K562 (cell line): ENCODE measurements at regions not wholly inside any gene's neighbourhood (a gene's known extent, or its start where the extent isn't known, plus 50 kb on each side); places are given as distances from the start of the nearest gene placed in this dataset.

Experiments used
- ATAC-seq: fragments of 200-7000 bp; cut with Tn5 transposase; 3 replicates; pipeline ENCODE4 v1.9.1; 2020; ENCODE audit warnings: moderate library complexity
- BruUV-seq: library from RNA; stranded (reverse); fragments of 400-500 nt; replicated peaks from 2 replicates; lab custom pipeline; 2021; lab: Mats Ljungman, UMichigan
- CTCF ChIA-PET: fragments of 300-600 bp; formaldehyde crosslinking; extraction: SDS; loops from one replicate; lab custom pipeline; 2021; ENCODE audit warnings: low intra/inter-chr PET ratio; lab: Yijun Ruan, JAX
- POLR2A ChIA-PET: fragments of 300-600, 350-650 bp; sonication (Branson Sonifier 250); formaldehyde crosslinking; extraction: SDS; loops from one replicate; lab custom pipeline; 2021; ENCODE audit warnings: antibody characterized with exemption, inconsistent platforms; lab: Yijun Ruan, JAX
- DNase-seq, 4 experiments: peaks; one replicate each; pipeline versions ENCODE4 v3.0.0 to v3.0.0-alpha.2; 2011 to 2018; ENCODE audit warnings: low spot score in 3 of 4, mixed read lengths in 3 of 4; ENCODE audit errors: extremely low read depth in 1 of 4
- FAIRE-seq: peaks from 2 replicates; lab custom pipeline; 2011; peaks lifted over from hg19 to GRCh38; lab: Jason Lieb, UNC
- H2AFZ ChIP-seq: 2 replicates; pipeline ENCODE4 v1.6.0; 2011; ENCODE audit warnings: low read depth, low read length, control low read depth, inconsistent platforms
- H3K27ac ChIP-seq: fragments of 200-600 bp; 3 replicates; pipeline ENCODE4 v1.8.0; 2011; ENCODE audit warnings: low read depth, mild to moderate bottlenecking, control low read depth, inconsistent platforms, low read length, moderate library complexity, mixed read lengths; ENCODE audit errors: extremely low read depth
- H3K27me3 ChIP-seq, 2 experiments: fragments of 300-600 bp in 1 of 2; 2 replicates in 1 of 2; 3 replicates in 1 of 2; pipeline versions ENCODE4 v1.6.0 to v1.8.0; 2011; ENCODE audit warnings: inconsistent platforms in 2 of 2, low read length in 2 of 2, mild to moderate bottlenecking in 1 of 2, mixed read lengths in 1 of 2, moderate library complexity in 1 of 2; ENCODE audit not compliant: control insufficient read depth in 2 of 2, insufficient read depth in 2 of 2
- H3K36me3 ChIP-seq: fragments of 300-600 bp; 3 replicates; pipeline ENCODE4 v1.8.0; 2011; ENCODE audit warnings: mild to moderate bottlenecking, low read length, inconsistent platforms; ENCODE audit not compliant: control insufficient read depth, insufficient read depth
- H3K4me1 ChIP-seq, 2 experiments: fragments of 200-600 bp in 1 of 2; replicated peaks in 1 of 2; 2 replicates in 1 of 2; 3 replicates in 1 of 2; pipeline versions ENCODE4 v1.5.1 to v1.8.0; 2011; ENCODE audit warnings: inconsistent platforms in 2 of 2, low read length in 2 of 2, mild to moderate bottlenecking in 1 of 2, mixed read lengths in 1 of 2, moderate library complexity in 1 of 2; ENCODE audit not compliant: control insufficient read depth in 2 of 2, insufficient read depth in 2 of 2
- H3K4me2 ChIP-seq: 2 replicates; pipeline ENCODE4 v1.6.1; 2011; ENCODE audit warnings: low read length, control low read depth, inconsistent platforms, mixed read lengths; ENCODE audit not compliant: insufficient read depth
- H3K4me3 ChIP-seq: fragments of 200-600 bp; sonication (generic), shearing (Covaris generic); 2 replicates; pipeline ENCODE4 v1.5.1; 2016; ENCODE audit warnings: control low read depth, inconsistent platforms
- H3K79me2 ChIP-seq: fragments of 200-600 bp; 3 replicates; pipeline ENCODE4 v1.8.0; 2011; ENCODE audit warnings: low read length, inconsistent platforms; ENCODE audit not compliant: control insufficient read depth, insufficient read depth
- H3K9ac ChIP-seq, 2 experiments: 2 replicates each; pipeline versions ENCODE4 v1.6.0 to v1.6.1; 2011; ENCODE audit warnings: low read depth in 2 of 2, low read length in 2 of 2, control low read depth in 1 of 2, inconsistent platforms in 1 of 2, mild to moderate bottlenecking in 1 of 2, mixed read lengths in 1 of 2; ENCODE audit not compliant: insufficient read depth in 1 of 2
- H3K9me1 ChIP-seq: one replicate; pipeline ENCODE4 v1.6.0; 2011; ENCODE audit warnings: inconsistent platforms, mild to moderate bottlenecking, low read length, moderate library complexity; ENCODE audit not compliant: control insufficient read depth, insufficient read depth
- H3K9me3 ChIP-seq: replicated peaks from 2 replicates; pipeline ENCODE4 v1.5.1; 2011; ENCODE audit warnings: low read depth, low read length, inconsistent platforms; ENCODE audit not compliant: control insufficient read depth, insufficient read depth
- H4K20me1 ChIP-seq: replicated peaks from 2 replicates; pipeline ENCODE4 v1.6.1; 2011; ENCODE audit warnings: low read length, inconsistent platforms, mixed read lengths; ENCODE audit not compliant: control insufficient read depth, insufficient read depth
- AFF4 ChIP-seq: sonication (generic); formaldehyde crosslinking; IDR thresholded peaks from 2 replicates; pipeline ENCODE4 v1.8.0; 2023; ENCODE audit warnings: mild to moderate bottlenecking, missing genetic modification reagents
- ELF1 ChIP-seq: fragments of 200-800 bp; sonication (Bioruptor generic); IDR thresholded peaks from 2 replicates; pipeline ENCODE4 v1.6.1; 2016; ENCODE audit warnings: missing genetic modification characterization, missing compliant biosample characterization
- HDAC3 ChIP-seq: fragments of 450-650 bp; IDR thresholded peaks from 2 replicates; pipeline ENCODE4 v1.6.1; 2018; ENCODE audit warnings: borderline replicate concordance, mild to moderate bottlenecking, moderate library complexity; ENCODE audit not compliant: partially characterized antibody
- IRF2 ChIP-seq: sonication (generic); formaldehyde crosslinking; IDR thresholded peaks from 2 replicates; pipeline ENCODE4 v1.8.1; 2022; ENCODE audit warnings: mild to moderate bottlenecking, missing genetic modification reagents
- LARP7 ChIP-seq: fragments of 450-650 bp; IDR thresholded peaks from 2 replicates; pipeline ENCODE4 v1.6.1; 2016
- MEF2D ChIP-seq: conservative IDR thresholded peaks from 2 replicates; pipeline ENCODE4 v1.6.1; 2016; ENCODE audit warnings: low read depth, missing genetic modification characterization, missing compliant biosample characterization
- SOX6 ChIP-seq: fragments of 450-650 bp; IDR thresholded peaks from 2 replicates; pipeline ENCODE4 v1.6.1; 2014; ENCODE audit warnings: mild to moderate bottlenecking
- WGBS: fragments of 100-300 bp; shearing (Covaris generic); methylation state at CpG from one replicate; pipeline ENCODE4 v1.1.6; 2016; ENCODE audit warnings: low coverage, mixed read lengths; ENCODE audit not compliant: insufficient coverage; ENCODE audit errors: missing lambda C conversion rate; 5-methylcytosine and 5-hydroxymethylcytosine counted together
- in situ Hi-C: fragments of 300-500 bp; cut with MboI; formaldehyde crosslinking; loops from 4 replicates; pipeline ENCODE4 v1.15.0; 2018; ENCODE audit warnings: inconsistent platforms, mixed read lengths
- intact Hi-C: fragments of 100-400 bp; cut with micrococcal nuclease; formaldehyde crosslinking; loops from 2 replicates; pipeline ENCODE4 v1.14.2; 2022
- TF ChIP-seq, protein P1 (sequence below): fragments of 150-350 bp; conservative IDR thresholded peaks from 2 replicates; pipeline ENCODE4 v1.6.1; 2014; ENCODE audit warnings: low read length
- TF ChIP-seq, protein P2 (sequence below): sonication (generic); formaldehyde crosslinking; IDR thresholded peaks from 2 replicates; pipeline ENCODE4 v1.8.1; 2023; ENCODE audit warnings: mild to moderate bottlenecking, missing genetic modification reagents, moderate library complexity

DNA sequence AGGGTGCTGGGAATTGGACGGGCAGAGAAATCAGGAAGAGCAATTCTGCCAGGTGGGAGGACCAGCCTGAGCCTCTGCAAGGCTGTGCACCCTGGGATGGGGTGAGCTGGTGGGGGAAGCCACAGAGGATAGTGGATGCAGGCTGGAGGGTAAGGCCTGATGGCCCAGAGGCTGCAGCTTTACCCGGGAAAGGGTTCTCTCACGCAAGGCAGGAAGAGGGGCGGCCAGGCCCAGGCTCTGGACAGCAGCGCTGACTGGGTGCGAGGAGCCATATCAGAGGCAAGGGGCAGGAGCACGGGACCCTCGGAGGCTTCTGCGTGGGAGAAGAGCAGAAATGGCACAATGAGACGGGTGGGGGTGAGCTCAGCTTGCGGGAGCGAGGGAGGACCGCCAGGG lies 104.6 kb downstream of the SOX1 start:
- ATAC-seq (no peak), FAIRE-seq (no peak), DNase-seq (no peak)
- no peaks in the 10 kb centered on the region for H4K20me1 ChIP-seq
- H3K9me1 ChIP-seq: no peaks in the 10 kb centered on the region
- H3K79me2 ChIP-seq: no peaks in the 10 kb centered on the region
- no peak overlapping the region for H3K4me3 ChIP-seq
- POLR2A ChIA-PET: no interaction called here
- H3K9ac ChIP-seq: no peak overlapping the region
- TF ChIP-seq LARP7 (no peak), ELF1 (tag) (no peak), HDAC3 (no peak), AFF4 (CRISPR knock-in tag) (no peak), MEF2D (tag) (no peak), SOX6 (no peak), IRF2 (CRISPR knock-in tag) (no peak)
- TF ChIP-seq, protein P1, sequence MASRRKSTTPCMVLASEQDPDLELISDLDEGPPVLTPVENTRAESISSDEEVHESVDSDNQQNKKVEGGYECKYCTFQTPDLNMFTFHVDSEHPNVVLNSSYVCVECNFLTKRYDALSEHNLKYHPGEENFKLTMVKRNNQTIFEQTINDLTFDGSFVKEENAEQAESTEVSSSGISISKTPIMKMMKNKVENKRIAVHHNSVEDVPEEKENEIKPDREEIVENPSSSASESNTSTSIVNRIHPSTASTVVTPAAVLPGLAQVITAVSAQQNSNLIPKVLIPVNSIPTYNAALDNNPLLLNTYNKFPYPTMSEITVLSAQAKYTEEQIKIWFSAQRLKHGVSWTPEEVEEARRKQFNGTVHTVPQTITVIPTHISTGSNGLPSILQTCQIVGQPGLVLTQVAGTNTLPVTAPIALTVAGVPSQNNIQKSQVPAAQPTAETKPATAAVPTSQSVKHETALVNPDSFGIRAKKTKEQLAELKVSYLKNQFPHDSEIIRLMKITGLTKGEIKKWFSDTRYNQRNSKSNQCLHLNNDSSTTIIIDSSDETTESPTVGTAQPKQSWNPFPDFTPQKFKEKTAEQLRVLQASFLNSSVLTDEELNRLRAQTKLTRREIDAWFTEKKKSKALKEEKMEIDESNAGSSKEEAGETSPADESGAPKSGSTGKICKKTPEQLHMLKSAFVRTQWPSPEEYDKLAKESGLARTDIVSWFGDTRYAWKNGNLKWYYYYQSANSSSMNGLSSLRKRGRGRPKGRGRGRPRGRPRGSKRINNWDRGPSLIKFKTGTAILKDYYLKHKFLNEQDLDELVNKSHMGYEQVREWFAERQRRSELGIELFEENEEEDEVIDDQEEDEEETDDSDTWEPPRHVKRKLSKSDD: no peak
- TF ChIP-seq, protein P2, sequence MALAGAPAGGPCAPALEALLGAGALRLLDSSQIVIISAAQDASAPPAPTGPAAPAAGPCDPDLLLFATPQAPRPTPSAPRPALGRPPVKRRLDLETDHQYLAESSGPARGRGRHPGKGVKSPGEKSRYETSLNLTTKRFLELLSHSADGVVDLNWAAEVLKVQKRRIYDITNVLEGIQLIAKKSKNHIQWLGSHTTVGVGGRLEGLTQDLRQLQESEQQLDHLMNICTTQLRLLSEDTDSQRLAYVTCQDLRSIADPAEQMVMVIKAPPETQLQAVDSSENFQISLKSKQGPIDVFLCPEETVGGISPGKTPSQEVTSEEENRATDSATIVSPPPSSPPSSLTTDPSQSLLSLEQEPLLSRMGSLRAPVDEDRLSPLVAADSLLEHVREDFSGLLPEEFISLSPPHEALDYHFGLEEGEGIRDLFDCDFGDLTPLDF: no peak
- BruUV-seq: no TSS peak
- intact Hi-C loops (no loop called here), in situ Hi-C loops (no loop called here)
- H2AFZ ChIP-seq: no peak overlapping the region
- H3K27me3 ChIP-seq: peaks cover 3 to 19% of the 10 kb centered on the region in 2 experiments; a peak in 3 of 5 replicates
- no peaks in the 10 kb centered on the region for H3K36me3 ChIP-seq
- no peaks in the 10 kb centered on the region for H3K4me1 ChIP-seq
- 0% methylated on average over 5 of the region's 13 CpGs for WGBS
- no peaks in the 10 kb centered on the region for H3K9me3 ChIP-seq
- H3K27ac ChIP-seq: no peak overlapping the region
- CTCF ChIA-PET: no interaction called here
- no peak overlapping the region for H3K4me2 ChIP-seq
